Progenitor cell of endocrine pancreas (in vitro differentiated cells): ENCODE measurements at regions not wholly inside any gene's neighbourhood (a gene's known extent, or its start where the extent isn't known, plus 50 kb on each side); places are given as distances from the start of the nearest gene placed in this dataset.

Source experiments
- DNase-seq: peaks from one replicate; pipeline ENCODE4 v3.0.0; 2021; ENCODE audit warnings: low spot score; ENCODE audit not compliant: unreplicated experiment
- H3K27ac Mint-ChIP-seq: 2 replicates; pipeline ENCODE4 v1.8.0; 2021; ENCODE audit warnings: mild to moderate bottlenecking, moderate library complexity, mixed read lengths
- H3K27me3 Mint-ChIP-seq: 2 replicates; pipeline ENCODE4 v1.8.0; 2021; ENCODE audit warnings: mixed read lengths
- H3K36me3 Mint-ChIP-seq: 2 replicates; pipeline ENCODE4 v1.8.0; 2022; ENCODE audit warnings: mixed read lengths; ENCODE audit not compliant: insufficient read depth
- H3K4me1 Mint-ChIP-seq: 2 replicates; pipeline ENCODE4 v1.8.0; 2021; ENCODE audit warnings: low read depth, mixed read lengths
- H3K4me3 Mint-ChIP-seq: 2 replicates; pipeline ENCODE4 v1.8.0; 2021; ENCODE audit warnings: low read depth, mild to moderate bottlenecking, moderate library complexity, mixed read lengths
- H3K9me3 Mint-ChIP-seq: 2 replicates; pipeline ENCODE4 v1.8.0; 2021; ENCODE audit warnings: low read depth, mixed read lengths
- CTCF ChIP-seq: fragments of 200-600 bp; sonication (generic); IDR thresholded peaks from one replicate; pipeline ENCODE4 v1.5.0; 2021; ENCODE audit warnings: antibody characterized with exemption, mild to moderate bottlenecking; ENCODE audit not compliant: unreplicated experiment

GRCh38 chr1:58310469-58310868, 236.1 kb downstream of the OMA1 start:
- Mint-ChIP-seq H3K27me3 (no peaks in the 10 kb centered on the region), H3K9me3 (no peaks in the 10 kb centered on the region), H3K4me3 (no peak overlapping the region), H3K4me1 (no peaks in the 10 kb centered on the region), H3K27ac (no peak overlapping the region), H3K36me3 (no peaks in the 10 kb centered on the region)
- DNase-seq, result no peak
- no peak for TF ChIP-seq CTCF

- Mint-ChIP-seq H3K9me3 (no peaks in the 10 kb centered on the region), H3K4me1 (no peaks in the 10 kb centered on the region), H3K4me3 (no peak overlapping the region), H3K27ac (no peak overlapping the region), H3K36me3 (no peaks in the 10 kb centered on the region), H3K27me3 (no peaks in the 10 kb centered on the region)
- TF ChIP-seq CTCF, result no peak
- no peak for DNase-seq
Measured at GRCh38 chr1:58308206-58308605, 238.3 kb downstream of the OMA1 start.

GRCh38 chr1:58307431-58307830, 239.1 kb downstream of the OMA1 start:
- Mint-ChIP-seq H3K4me1 (no peaks in the 10 kb centered on the region), H3K27ac (no peak overlapping the region), H3K36me3 (no peaks in the 10 kb centered on the region), H3K9me3 (no peaks in the 10 kb centered on the region), H3K27me3 (no peaks in the 10 kb centered on the region), H3K4me3 (no peak overlapping the region)
- TF ChIP-seq CTCF, result no peak
- no peak for DNase-seq

DNA sequence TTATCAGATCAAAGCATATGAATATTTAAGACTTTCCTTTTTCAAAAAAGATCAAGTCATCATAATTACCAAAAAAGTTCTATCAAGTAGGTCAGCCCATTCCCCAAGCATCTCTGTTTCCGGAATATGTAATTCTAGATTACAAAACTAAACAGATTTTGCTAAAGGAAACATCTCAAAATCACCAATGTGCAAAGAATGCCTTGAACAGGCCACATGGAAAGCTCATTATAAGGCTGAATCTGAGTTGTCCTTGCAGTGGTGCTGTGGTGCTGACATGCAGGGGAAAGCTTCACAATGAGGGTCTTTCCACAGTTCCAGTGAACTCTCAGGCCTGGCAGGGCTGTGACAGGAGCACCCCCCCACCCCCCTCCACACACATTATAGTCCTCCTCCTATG, 240.9 kb downstream of the OMA1 start:
- Mint-ChIP-seq H3K27me3 (no peaks in the 10 kb centered on the region), H3K36me3 (no peaks in the 10 kb centered on the region), H3K4me1 (no peaks in the 10 kb centered on the region), H3K9me3 (no peaks in the 10 kb centered on the region), H3K4me3 (no peak overlapping the region), H3K27ac (no peak overlapping the region)
- no peak for DNase-seq
- TF ChIP-seq CTCF, result no peak

GRCh38 chr1:58304346-58304975, 242.1 kb downstream of the OMA1 start:
- no peaks in the 10 kb centered on the region for H3K9me3 Mint-ChIP-seq
- no peak overlapping the region for H3K4me3 Mint-ChIP-seq
- H3K36me3 Mint-ChIP-seq, result no peaks in the 10 kb centered on the region
- no peaks in the 10 kb centered on the region for H3K4me1 Mint-ChIP-seq
- TF ChIP-seq CTCF, result no peak
- no peak for DNase-seq
- no peak overlapping the region for H3K27ac Mint-ChIP-seq
- no peaks in the 10 kb centered on the region for H3K27me3 Mint-ChIP-seq
